ENCODE measurements at regions not wholly inside any gene's neighbourhood (a gene's known extent, or its start where the extent isn't known, plus 50 kb on each side); places are given as distances from the start of the nearest gene placed in this dataset.

DNA sequence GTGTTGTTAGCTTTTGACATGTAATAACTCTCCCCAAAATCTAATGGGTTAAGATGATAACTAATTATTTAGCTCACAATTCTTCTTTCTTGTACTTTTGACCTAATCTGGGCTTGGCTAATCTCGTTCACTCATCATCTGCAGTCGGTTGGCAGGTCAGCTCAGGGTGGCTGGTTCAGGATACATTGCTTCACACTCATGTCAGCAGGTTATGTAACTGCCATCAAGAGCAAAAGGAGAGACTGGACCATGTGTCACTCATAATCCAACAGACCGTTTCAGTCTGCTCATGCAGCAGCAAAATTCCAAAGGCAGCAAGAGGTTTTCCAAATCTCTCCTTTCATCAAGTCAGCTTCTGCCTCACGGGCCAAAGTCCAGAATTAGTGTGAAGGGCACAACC, 998.4 kb upstream of the CTNND2 start:
- H3K4me3 Mint-ChIP-seq, result no peak overlapping the region

DNA sequence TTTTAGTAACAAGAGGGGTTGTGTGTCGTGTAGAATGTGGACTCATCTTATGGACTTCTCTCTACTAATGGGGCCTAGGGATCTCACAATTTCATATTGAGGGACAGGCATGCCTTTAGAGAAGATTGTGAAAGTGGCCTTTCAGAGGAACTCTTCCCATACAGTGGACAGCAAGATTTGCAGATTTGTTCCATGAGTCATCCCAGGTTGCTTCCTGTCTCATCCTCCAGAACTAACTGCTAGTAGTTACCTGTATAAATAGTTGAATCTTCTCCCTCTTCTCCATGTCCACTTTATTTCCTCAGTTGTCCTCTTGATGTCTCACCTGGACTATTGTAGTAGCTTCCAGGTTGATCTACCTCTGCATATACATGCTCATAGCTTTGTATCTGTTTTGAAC, 997.5 kb upstream of the CTNND2 start:
- H3K27me3 ChIP-seq (replicated peaks in 1 of 2; ENCODE audit: control insufficient read depth in 2 of 2, extremely low read depth in 1 of 2, insufficient read depth in 2 of 2, low read length in 1 of 2), result no peaks in the 10 kb centered on the region
- H3K27me3 Mint-ChIP-seq, result no peaks in the 10 kb centered on the region
- H3K9me3 ChIP-seq, result no peaks in the 10 kb centered on the region
- no peak overlapping the region for H3K4me3 ChIP-seq (ENCODE audit: control insufficient read depth in 1 of 2, extremely low read depth in 1 of 2, low read length in 1 of 2)
- no peak for ATAC-seq (replicated peaks in 1 of 4)
- POLR2A ChIA-PET, result no interaction called here
- no peaks in the 10 kb centered on the region for H3K36me3 Mint-ChIP-seq
- CTCF ChIA-PET, result no interaction called here
- no peaks in the 10 kb centered on the region for H3K36me3 ChIP-seq (ENCODE audit: control insufficient read depth in 2 of 2, extremely low read depth in 1 of 2, insufficient read depth in 1 of 2, low read length in 1 of 2)
- H3K9me3 Mint-ChIP-seq, result peaks cover 18 to 22% (median 19%) of the 10 kb centered on the region in 3 donors
- no peaks in the 10 kb centered on the region for H3K4me1 ChIP-seq (ENCODE audit: control insufficient read depth in 1 of 2, extremely low read depth in 1 of 2, insufficient read depth in 2 of 2, low read length in 2 of 2)
- DNase-seq, result no peak
- WGBS (ENCODE audit: insufficient coverage), result no CpG with 5 or more reads among the region's 1 CpG
- no peak overlapping the region for H3K4me3 Mint-ChIP-seq
- H3K27ac ChIP-seq (ENCODE audit: low read length), result no peak overlapping the region
- H3K4me1 Mint-ChIP-seq, result no peaks in the 10 kb centered on the region
- H3K27ac Mint-ChIP-seq, result no peak overlapping the region

More for the DNA sequence above, 998.4 kb upstream of the CTNND2 start:
- POLR2A ChIA-PET, result no interaction called here
- no peak overlapping the region for H3K4me3 ChIP-seq (ENCODE audit: control insufficient read depth in 1 of 2, extremely low read depth in 1 of 2, low read length in 1 of 2)
- no peaks in the 10 kb centered on the region for H3K27me3 Mint-ChIP-seq
- H3K36me3 Mint-ChIP-seq, result no peaks in the 10 kb centered on the region
- H3K4me1 ChIP-seq (ENCODE audit: control insufficient read depth in 1 of 2, extremely low read depth in 1 of 2, insufficient read depth in 2 of 2, low read length in 2 of 2), result no peaks in the 10 kb centered on the region
- no peaks in the 10 kb centered on the region for H3K9me3 ChIP-seq
- CTCF ChIA-PET, result no interaction called here
- H3K4me1 Mint-ChIP-seq, result no peaks in the 10 kb centered on the region
- H3K27me3 ChIP-seq (replicated peaks in 1 of 2; ENCODE audit: control insufficient read depth in 2 of 2, extremely low read depth in 1 of 2, insufficient read depth in 2 of 2, low read length in 1 of 2), result no peaks in the 10 kb centered on the region
- no peak overlapping the region for H3K27ac ChIP-seq (ENCODE audit: low read length)
- peaks cover 17 to 23% (median 22%) of the 10 kb centered on the region in 3 donors for H3K9me3 Mint-ChIP-seq
- no peak overlapping the region for H3K27ac Mint-ChIP-seq
- ATAC-seq (replicated peaks in 1 of 4) (no peak), DNase-seq (no peak)
- 73% methylated on average over 3 of the region's 4 CpGs for WGBS (ENCODE audit: insufficient coverage)
- no peaks in the 10 kb centered on the region for H3K36me3 ChIP-seq (ENCODE audit: control insufficient read depth in 2 of 2, extremely low read depth in 1 of 2, insufficient read depth in 1 of 2, low read length in 1 of 2)

DNA sequence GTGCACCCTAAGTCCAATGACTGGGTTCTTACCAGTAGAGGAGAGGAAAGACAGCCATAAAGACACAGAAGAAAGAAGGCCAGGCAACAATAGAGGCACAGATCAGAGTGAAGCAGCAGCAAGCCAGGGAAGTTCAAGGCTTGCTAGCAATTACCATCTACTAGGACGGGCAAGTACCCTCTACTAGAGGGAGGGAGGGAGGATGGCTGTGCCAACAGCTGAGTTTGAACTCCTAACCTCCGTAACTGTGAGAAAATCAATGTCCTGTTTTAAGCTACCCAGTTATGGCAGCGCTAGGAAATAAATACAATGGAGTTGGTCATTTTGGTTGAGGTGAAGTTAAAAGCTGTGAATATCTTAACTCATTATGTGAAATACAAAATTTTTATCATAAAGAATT, 991.8 kb upstream of the CTNND2 start:
- no peaks in the 10 kb centered on the region for H3K9me3 ChIP-seq
- H3K36me3 ChIP-seq (ENCODE audit: control insufficient read depth in 2 of 2, extremely low read depth in 1 of 2, insufficient read depth in 1 of 2, low read length in 1 of 2), result no peaks in the 10 kb centered on the region
- Mint-ChIP-seq H3K9me3 (peaks cover 19 to 32% (median 25%) of the 10 kb centered on the region in 3 donors), H3K4me1 (no peaks in the 10 kb centered on the region), H3K4me3 (no peak overlapping the region), H3K27ac (no peak overlapping the region), H3K27me3 (no peaks in the 10 kb centered on the region), H3K36me3 (no peaks in the 10 kb centered on the region)
- H3K4me3 ChIP-seq (ENCODE audit: control insufficient read depth in 1 of 2, extremely low read depth in 1 of 2, low read length in 1 of 2), result no peak overlapping the region
- WGBS (ENCODE audit: insufficient coverage), result no CpG with 5 or more reads among the region's 3 CpGs
- no peak for DNase-seq
- no peak for ATAC-seq (replicated peaks in 1 of 4)
- no peaks in the 10 kb centered on the region for H3K27me3 ChIP-seq (replicated peaks in 1 of 2; ENCODE audit: control insufficient read depth in 2 of 2, extremely low read depth in 1 of 2, insufficient read depth in 2 of 2, low read length in 1 of 2)
- H3K27ac ChIP-seq (ENCODE audit: low read length), result no peak overlapping the region
- POLR2A ChIA-PET, result no interaction called here
- H3K4me1 ChIP-seq (ENCODE audit: control insufficient read depth in 1 of 2, extremely low read depth in 1 of 2, insufficient read depth in 2 of 2, low read length in 2 of 2), result no peaks in the 10 kb centered on the region
- CTCF ChIA-PET, result interaction anchor here (0.6 to 1.0 kb wide), 2 partner anchors 33 to 276 kb away, joined by 3 read pairs; no protein-coding TSS in a partner anchor

DNA sequence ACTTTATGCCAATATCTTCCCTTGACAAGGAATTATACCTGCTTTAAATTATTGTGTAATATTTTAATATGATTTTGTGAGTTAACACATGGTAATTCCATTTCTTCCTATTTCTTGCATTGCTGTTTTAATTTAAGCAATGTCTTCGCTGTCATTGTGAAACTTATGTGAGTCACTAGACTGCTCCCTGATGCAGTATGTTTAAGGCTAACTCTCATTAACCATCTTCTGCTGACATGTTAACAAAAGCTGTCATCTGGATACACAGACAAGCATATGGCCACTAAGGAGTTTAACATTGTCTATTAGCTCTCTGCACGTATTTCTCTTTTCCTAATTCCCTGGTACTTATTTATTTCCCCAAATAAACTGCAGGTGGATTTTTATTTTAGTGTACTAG, 980.8 kb upstream of the CTNND2 start:
- H3K4me3 Mint-ChIP-seq, result no peak overlapping the region
- no peaks in the 10 kb centered on the region for H3K36me3 ChIP-seq (ENCODE audit: control insufficient read depth in 2 of 2, extremely low read depth in 1 of 2, insufficient read depth in 1 of 2, low read length in 1 of 2)
- H3K27ac ChIP-seq (ENCODE audit: low read length), result no peak overlapping the region
- no peak overlapping the region for H3K27ac Mint-ChIP-seq
- no peak for ATAC-seq (replicated peaks in 1 of 4)
- H3K9me3 ChIP-seq, result no peaks in the 10 kb centered on the region
- POLR2A ChIA-PET, result no interaction called here
- no CpG with 5 or more reads among the region's 2 CpGs for WGBS (ENCODE audit: insufficient coverage)
- H3K27me3 Mint-ChIP-seq, result no peaks in the 10 kb centered on the region
- H3K27me3 ChIP-seq (replicated peaks in 1 of 2; ENCODE audit: control insufficient read depth in 2 of 2, extremely low read depth in 1 of 2, insufficient read depth in 2 of 2, low read length in 1 of 2), result no peaks in the 10 kb centered on the region
- peaks cover 4 to 21% (median 7%) of the 10 kb centered on the region in 3 donors for H3K9me3 Mint-ChIP-seq
- H3K4me1 Mint-ChIP-seq, result no peaks in the 10 kb centered on the region
- CTCF ChIA-PET, result no interaction called here
- no peaks in the 10 kb centered on the region for H3K36me3 Mint-ChIP-seq
- DNase-seq, result no peak
- H3K4me1 ChIP-seq (ENCODE audit: control insufficient read depth in 1 of 2, extremely low read depth in 1 of 2, insufficient read depth in 2 of 2, low read length in 2 of 2), result no peaks in the 10 kb centered on the region
- no peak overlapping the region for H3K4me3 ChIP-seq (ENCODE audit: control insufficient read depth in 1 of 2, extremely low read depth in 1 of 2, low read length in 1 of 2)

DNA sequence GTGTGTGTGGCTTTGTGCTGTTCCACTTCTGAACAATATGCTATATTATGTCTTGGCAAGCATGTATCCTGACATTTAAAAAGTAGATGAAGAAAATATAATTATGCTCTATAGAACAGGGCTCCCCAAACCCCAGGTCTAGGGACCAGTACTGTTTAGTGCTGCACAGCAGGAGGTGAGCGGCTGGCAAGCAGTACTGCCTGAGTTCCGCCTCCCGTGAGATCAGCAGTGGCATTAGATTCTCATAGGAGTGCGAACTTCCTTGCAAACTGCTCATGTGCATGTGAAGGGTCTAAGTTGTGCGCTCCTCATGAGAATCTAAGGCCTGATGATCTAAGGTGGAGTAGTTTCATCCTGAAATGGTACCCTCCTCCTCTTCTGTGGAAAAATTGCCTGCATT, 979.1 kb upstream of the CTNND2 start:
- no peaks in the 10 kb centered on the region for H3K27me3 Mint-ChIP-seq
- no peaks in the 10 kb centered on the region for H3K36me3 ChIP-seq (ENCODE audit: control insufficient read depth in 2 of 2, extremely low read depth in 1 of 2, insufficient read depth in 1 of 2, low read length in 1 of 2)
- H3K4me3 ChIP-seq (ENCODE audit: control insufficient read depth in 1 of 2, extremely low read depth in 1 of 2, low read length in 1 of 2), result no peak overlapping the region
- DNase-seq (no peak), ATAC-seq (replicated peaks in 1 of 4) (no peak)
- no peaks in the 10 kb centered on the region for H3K27me3 ChIP-seq (replicated peaks in 1 of 2; ENCODE audit: control insufficient read depth in 2 of 2, extremely low read depth in 1 of 2, insufficient read depth in 2 of 2, low read length in 1 of 2)
- ChIA-PET CTCF (no interaction called here), POLR2A (no interaction called here)
- WGBS (ENCODE audit: insufficient coverage), result 93% methylated on average over 3 of the region's 5 CpGs
- H3K4me1 Mint-ChIP-seq, result no peaks in the 10 kb centered on the region
- no peak overlapping the region for H3K27ac ChIP-seq (ENCODE audit: low read length)
- no peaks in the 10 kb centered on the region for H3K9me3 ChIP-seq
- no peaks in the 10 kb centered on the region for H3K36me3 Mint-ChIP-seq
- no peak overlapping the region for H3K4me3 Mint-ChIP-seq
- H3K4me1 ChIP-seq (ENCODE audit: control insufficient read depth in 1 of 2, extremely low read depth in 1 of 2, insufficient read depth in 2 of 2, low read length in 2 of 2), result no peaks in the 10 kb centered on the region
- peaks cover 4 to 16% (median 7%) of the 10 kb centered on the region in 3 donors for H3K9me3 Mint-ChIP-seq
- H3K27ac Mint-ChIP-seq, result no peak overlapping the region

DNA sequence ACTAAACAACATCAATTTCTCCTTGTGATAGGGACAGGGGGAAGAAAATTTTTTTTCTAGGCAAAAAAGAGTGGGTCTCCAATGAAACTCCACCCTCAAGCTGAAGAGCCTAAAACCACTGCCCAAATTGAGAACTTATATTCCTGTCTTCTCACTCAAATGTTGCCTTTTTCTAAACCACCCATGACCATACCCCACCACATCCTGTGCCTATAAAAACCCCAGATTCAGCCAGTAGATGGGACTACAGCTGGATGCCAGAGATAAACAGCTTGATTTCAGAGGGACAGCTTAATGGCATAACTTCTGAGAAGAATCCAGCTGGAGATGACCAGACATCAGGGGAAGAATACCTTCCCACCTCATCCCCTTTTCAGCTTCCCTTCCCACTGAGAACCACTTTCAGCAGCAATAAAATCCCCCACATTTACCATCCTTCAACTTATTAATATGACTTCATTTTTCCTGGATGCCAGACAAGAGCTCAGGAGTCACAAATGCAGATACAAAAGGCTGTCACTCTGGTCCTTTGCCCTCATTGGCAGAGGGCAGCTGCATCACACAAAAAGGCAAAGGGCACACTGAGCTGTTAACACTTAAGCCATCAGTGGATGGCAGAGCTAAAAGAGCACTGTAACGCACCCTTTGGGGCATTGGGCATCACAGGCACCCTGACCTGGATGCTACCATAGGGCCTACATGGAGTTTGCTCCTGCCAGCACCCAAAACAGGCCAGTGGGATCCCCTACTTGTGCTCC, 972.5 kb upstream of the CTNND2 start:
- Histone ChIP-seq H3K27ac (ENCODE audit: low read length) (no peak overlapping the region), H3K36me3 (ENCODE audit: control insufficient read depth in 2 of 2, extremely low read depth in 1 of 2, insufficient read depth in 1 of 2, low read length in 1 of 2) (no peaks in the 10 kb centered on the region), H3K4me3 (ENCODE audit: control insufficient read depth in 1 of 2, extremely low read depth in 1 of 2, low read length in 1 of 2) (no peak overlapping the region), H3K27me3 (replicated peaks in 1 of 2; ENCODE audit: control insufficient read depth in 2 of 2, extremely low read depth in 1 of 2, insufficient read depth in 2 of 2, low read length in 1 of 2) (no peaks in the 10 kb centered on the region), H3K9me3 (no peaks in the 10 kb centered on the region), H3K4me1 (ENCODE audit: control insufficient read depth in 1 of 2, extremely low read depth in 1 of 2, insufficient read depth in 2 of 2, low read length in 2 of 2) (no peaks in the 10 kb centered on the region)
- 33% methylated on average over 1 of the region's 1 CpG for WGBS (ENCODE audit: insufficient coverage)
- peaks cover 4 to 32% (median 17%) of the 10 kb centered on the region in 3 donors for H3K9me3 Mint-ChIP-seq
- no peak overlapping the region for H3K27ac Mint-ChIP-seq
- DNase-seq, result peak in 1 of 35 experiments; percentile 3
- no peaks in the 10 kb centered on the region for H3K36me3 Mint-ChIP-seq
- ATAC-seq (replicated peaks in 1 of 4), result no peak
- ChIA-PET CTCF (no interaction called here), POLR2A (interaction anchor here in 1 of 2 donors (0.6 kb wide), 1 partner anchor 10 kb away, joined by 3 read pairs; no protein-coding TSS in a partner anchor)
- H3K4me1 Mint-ChIP-seq, result peaks cover 0 to 7% (median 0%) of the 10 kb centered on the region in 3 donors
- no peaks in the 10 kb centered on the region for H3K27me3 Mint-ChIP-seq
- no peak overlapping the region for H3K4me3 Mint-ChIP-seq
